Fibroblast of skin of right quadriceps (primary cell): ENCODE measurements at regions not wholly inside any gene's neighbourhood (a gene's known extent, or its start where the extent isn't known, plus 50 kb on each side); places are given as distances from the start of the nearest gene placed in this dataset.
A peak's percentile ranks its signal among the peaks of the same experiment; 100 is the strongest.

ENCODE experiments used
- DNase-seq: peaks from one replicate; pipeline ENCODE4 v3.0.0-alpha.2; 2013

DNA sequence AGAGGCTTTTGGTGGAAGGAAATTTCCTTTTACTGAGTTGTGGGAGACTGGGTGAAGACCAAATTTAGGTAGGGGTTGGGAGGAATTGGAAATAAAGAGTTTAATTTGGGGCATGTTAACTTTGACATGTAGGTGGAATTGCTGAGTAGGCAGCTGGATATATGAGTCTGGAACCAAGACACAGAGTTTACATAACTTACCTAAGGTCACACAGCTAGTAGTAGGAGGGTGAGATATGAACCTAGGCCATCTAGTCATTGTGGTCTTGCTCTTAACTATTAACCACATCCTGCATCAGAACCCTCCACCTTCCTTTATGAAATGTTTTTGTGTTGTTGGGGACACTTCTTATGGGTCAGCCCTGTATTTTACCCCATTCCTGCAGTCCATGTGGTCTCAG lies 113.1 kb downstream of the ICOS start:
- no peak for DNase-seq

DNA sequence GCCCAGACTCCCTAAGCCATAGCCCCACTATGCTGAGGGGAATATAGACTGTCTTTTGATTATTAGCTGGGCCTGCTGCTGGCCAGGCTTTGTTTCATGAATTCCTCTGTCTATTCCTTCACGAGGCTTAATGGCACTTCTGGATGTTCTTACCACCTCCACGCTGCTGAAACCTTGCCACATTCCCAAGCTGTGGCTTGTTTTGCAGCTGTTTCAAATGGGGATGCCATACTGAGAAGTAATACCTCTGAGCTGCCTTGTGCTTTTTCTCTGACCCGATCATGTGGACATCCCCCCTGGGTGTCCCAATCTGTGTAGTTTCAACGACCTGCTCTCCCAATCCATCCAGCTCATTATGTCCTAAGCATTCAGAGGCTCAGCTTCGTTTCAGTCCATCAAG lies 114.1 kb downstream of the ICOS start:
- DNase-seq, result no peak

DNA sequence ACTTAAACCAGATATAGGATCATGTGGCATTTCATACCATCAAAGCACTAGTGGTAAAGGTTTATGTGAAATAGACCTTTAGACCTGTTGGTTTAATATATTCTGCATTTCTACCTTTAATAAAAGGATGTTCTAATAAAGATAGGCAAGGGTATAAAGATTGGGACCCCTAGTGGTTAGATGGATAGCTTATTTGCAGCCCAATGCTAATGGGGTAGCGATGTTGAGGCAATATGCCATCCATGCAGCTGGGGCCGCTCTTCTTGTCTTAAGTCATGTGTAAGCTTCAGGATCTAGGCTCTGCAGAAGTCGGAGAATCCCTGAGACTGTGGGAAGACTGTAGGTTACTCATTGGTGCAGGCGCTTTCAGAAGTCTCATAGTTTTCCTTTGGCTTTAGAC lies 114.9 kb downstream of the ICOS start:
- DNase-seq, result no peak

DNA sequence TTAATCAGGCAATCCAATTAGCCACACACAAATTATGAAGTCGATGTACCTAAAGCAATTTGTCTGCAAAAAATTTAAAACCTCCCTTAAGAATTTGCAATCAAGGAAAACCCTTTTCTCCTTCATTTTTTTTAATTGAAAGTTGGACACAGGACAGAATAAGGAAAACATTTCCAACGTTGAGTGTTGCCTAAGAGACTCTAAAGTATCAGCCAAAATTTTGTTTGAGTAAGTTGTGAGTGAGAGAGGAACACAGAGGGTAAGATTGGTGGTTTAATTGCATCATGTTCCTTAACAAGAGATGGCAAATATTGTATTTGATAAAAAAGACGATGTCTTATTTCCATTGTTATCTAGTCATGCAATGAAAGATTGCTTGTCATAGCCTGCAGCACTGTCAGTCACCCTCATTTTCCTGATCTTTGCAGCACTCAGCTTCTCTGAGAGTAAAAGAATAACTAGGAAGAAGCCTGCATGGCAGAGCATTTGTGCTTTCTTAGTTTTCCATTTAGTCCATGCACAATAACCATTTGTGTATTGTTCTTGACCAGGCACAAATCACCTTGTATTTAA lies 115.5 kb downstream of the ICOS start:
- no peak for DNase-seq

DNA sequence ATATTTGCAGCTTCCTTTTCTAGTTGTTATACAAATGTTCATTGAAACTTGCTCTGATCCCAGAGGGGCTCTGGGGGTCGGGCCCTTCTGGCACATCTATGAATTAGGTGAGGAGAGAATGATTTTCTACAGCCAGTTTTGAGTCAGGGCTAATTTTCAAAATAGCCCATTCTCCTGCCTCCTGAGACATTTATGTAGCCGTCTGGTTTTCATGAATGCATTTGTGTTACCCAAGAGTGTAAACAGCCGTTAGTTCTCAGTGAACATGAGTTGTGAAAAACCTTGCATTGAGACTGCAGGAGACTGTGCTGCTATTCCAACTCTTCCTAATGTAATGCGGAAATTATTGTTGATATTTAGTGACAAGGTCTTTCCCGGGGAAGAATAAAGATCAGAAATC lies 122.5 kb downstream of the ICOS start:
- no peak for DNase-seq

DNA sequence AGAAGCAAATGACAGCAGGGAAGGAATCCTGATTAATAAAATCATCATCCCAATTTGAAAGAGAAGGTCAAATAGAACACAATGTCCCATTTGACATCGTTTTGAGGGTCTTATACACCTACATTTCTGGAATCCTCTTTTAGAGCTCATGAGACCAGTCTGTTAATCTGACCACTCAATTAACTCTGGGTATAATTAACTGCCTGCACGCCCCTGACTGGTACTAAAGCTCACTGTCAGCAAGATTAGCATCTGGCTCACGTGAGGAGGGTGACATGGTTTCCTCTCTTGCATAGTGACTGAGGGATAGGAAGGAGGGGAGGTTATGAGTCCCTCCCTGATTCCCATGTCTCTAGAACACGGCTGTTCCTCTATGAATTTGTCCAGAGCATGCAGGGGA lies 124.3 kb downstream of the ICOS start:
- DNase-seq, result no peak

DNA sequence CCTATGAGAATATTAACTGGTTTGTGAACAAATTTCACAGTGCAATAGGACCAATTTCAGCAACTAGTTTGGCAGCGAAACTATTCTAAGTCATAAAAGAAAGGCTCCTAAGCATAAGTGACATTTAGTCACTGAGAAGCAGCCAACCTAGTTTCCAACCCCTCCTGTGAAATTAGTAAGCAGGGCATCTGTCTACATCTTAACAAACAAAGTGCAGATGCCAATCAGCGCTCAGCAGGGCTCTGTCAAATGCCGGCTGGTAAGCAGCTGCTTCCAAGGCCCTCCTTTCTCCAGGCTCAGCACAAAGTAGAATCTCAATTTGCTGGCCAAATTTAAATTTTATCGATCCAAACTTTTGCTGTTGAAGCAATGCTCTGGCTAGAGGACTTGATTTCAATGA lies 124.7 kb downstream of the ICOS start:
- no peak for DNase-seq

DNA sequence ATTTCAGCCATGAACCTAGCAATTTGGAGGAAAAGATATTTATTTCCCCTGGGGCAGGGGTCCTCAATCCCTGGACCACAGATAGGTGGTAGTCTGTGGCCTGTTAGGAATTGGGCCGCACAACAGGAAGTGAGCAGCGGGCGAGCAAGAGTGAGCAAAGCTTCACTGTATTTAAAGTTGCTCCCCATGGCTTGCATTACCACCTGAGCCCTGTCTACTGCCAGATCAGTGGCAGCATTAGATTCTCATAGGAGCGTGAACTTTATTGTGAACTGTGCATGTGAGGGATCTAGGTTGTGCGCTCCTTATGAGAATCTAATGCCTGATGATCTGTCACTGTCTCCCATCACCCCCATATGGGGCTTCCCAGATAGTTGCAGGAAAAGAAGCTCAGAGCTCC lies 127.6 kb downstream of the ICOS start:
- no peak for DNase-seq

DNA sequence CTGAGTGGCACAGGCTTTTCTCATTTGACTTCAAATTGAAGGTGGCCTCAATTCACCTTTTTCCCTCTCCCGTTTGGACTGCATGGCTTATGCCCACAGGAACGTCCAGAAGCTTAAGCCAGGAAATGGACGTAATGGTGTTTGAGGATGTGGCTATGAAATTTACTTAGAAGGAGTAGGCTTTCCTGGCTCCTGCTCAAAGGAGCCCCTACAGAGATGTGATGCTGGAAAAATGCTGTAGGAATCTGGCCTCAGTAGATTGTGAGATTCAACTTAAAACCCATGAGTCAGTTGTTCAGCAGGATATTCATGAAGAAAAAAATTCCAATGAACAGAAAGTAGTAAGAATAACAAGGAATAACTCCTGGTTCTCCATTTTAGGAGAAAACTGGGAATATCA lies 129.0 kb downstream of the ICOS start:
- no peak for DNase-seq

DNA sequence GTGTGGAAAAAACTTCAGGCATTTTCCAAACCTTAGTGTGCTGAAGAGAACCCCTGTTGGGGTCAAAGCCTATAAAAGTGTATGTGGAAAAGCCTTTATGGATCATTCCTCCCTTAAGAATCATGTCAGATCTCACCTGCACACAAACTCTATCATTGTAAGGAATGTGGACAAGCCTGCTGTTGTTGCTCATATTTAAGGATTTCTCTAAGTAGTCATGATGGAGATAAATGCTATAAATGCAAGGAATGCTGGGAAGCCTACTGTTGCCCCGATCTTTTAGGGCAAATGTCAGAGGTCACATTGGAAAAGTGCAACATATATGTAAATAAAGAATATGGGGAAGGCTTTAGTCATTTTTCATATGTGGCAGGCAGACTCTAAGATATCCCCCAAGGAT lies 129.5 kb downstream of the ICOS start:
- no peak for DNase-seq

DNA sequence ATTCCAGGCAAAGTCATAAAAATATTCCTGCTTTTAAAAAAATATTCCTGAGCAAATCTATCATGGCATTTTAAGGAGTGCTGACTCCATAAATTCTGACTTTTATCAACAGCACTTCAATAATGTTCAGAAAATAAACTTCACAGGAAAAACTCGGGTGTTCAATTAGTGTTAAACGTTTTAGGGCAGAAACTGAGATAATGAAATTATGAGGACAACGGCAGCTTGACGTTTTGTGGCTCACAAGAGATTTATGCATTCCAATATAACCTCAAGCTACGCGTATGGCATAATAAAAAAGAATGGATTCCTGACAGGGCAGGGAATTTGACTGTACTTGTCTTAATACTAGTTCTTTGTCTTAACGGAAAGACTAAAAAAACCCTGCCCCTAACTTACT lies 133.2 kb downstream of the ICOS start:
- no peak for DNase-seq

DNA sequence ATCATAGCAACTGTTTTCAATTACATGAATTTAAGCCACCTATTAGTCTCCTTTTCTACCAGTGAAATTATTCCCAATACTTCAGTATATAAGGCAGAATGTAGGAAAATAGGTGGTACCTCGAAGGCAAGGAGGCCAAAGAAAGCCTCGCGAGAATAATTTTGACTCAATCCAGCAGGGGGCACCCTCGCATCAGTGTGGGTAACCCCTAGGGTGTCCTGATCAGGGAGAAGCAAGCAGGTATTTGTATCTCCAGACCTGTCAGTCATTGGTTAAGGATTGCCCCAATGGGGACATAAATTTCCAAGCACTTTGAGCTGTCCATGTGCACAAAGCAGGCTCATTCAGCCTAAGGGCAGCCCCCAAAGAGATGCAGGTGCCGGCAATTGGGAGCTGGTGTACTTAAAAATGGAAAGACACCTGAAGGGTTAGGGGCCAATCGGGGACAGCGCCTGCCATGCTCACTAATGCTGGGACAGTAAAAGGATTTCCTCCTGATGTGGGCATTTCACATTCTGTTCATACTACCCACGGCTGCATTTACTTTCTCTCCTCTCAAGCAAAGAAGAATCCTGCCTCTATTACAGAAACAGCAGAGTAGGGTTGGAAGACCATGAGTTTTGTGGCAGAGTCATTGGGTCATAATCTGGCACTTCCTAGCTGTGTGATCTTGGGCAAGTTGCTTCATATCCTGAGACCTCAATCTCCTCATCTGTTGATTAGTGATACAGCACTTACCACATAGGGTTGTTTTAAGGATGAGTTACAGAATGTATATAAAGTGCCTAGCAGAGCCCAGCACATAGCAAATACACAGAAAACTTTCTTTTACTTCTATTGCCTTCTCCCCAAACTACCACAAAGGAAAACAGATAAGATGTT lies 136.1 kb downstream of the ICOS start:
- DNase-seq, result no peak

DNA sequence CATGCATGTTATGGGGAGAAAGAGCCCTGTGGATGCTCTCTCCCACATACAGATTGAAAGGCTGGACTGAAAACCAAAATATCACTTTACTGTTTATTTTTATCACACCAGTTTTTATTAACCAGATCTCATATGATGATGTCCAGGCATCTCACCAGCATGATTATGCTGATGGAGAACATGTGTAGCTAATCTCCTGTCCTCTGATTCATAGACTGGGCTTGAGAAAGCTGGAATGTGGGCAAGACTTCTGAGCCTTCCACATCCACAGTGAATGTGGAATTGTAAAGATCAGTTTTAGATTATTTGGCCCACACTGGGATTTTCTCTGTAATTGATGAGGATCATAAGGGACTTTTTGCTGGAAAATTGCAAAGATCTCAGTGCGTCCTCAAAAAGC lies 137.9 kb downstream of the ICOS start:
- peak; percentile 28 for DNase-seq

DNA sequence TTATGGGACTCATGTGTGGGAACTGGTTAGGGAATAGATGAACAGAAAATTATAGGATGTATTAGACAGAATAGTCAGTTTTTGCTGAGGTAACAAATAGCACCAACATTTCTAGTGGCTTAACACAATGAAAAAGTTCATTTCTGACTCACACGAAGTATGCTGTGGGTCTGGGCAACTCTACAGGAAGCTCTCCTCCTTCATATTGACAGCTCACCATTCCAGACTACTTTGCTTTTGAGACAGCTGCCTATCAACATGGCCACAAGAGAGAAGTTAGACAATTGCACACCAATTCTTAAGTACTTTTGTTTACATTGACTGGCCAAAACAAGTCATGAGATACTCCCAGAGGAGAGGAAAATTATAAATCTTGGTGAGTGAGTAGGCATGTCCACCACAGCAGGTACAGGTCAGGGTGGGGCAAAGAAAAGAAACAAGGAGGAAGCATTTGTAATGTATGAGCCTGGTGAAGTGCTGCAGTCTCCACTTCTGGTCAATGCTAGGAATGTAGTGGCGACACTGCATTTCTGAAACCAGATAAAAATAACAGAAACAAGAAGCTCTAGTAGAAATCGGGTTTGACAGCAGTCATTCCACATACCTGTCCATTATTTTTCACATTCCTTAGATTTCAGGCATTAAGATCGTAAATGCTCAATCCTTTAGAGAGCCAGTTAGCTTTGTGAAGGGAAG lies 141.6 kb downstream of the ICOS start:
- no peak for DNase-seq

DNA sequence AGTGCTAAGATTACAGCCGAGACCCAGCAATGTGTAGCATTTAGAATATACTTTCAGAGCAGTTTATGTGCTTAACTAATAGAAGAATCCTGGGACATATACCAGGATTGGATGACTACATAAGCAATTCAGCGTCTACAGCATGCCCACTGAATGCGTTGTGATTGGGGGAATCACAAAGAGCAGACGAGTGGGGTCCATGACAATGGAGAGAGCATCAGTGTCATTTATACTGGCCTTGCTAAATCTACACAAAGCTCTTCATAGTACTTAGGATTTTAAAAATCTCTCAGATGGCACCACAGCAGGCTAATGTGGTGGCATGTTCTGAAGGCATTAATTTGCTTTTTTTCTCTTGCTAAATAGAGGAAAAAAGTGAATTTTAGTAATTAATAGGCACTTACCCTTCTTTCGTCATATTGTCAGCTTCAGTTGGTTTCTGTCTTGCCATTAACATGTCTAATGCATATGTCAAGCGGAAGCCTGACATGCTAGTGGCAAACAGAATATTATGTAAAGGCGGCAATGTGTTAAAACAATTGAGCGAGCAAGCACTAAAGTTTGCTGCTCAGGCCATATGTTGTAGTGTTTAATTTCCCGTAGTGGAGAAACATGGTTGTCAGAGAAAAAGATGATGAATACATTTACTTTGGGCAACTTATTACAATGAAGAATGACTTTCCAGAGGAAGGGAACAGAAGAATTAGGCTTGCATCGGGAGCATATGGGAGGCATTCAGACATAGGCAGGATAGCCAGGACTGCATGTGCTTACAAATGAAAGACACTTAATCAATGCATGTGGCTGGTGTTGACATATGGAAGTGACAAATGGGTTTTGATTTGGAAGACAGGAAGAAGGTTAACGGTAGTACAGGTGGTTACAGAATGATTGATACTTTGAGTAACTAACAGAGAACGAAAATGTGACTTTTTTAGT lies 145.2 kb downstream of the ICOS start:
- DNase-seq, result no peak

DNA sequence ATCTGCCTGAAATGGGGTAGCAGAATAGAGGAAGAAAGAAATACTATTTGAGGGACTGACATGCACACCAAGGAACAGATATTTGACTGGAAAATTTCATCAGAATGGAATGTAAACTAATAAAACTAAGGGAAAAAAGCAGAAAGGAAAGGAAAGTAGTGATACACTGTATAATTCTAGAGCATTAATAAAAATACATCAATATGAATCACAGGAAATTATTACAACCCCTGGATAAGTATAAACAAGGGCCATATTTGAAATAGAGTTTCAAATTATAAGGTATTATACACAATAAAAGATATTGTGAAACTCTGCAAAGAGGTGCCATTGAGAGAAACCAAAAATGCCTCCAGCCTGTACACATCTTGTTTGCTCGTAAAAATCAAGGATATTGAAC lies 149.6 kb downstream of the ICOS start:
- DNase-seq, result no peak

DNA sequence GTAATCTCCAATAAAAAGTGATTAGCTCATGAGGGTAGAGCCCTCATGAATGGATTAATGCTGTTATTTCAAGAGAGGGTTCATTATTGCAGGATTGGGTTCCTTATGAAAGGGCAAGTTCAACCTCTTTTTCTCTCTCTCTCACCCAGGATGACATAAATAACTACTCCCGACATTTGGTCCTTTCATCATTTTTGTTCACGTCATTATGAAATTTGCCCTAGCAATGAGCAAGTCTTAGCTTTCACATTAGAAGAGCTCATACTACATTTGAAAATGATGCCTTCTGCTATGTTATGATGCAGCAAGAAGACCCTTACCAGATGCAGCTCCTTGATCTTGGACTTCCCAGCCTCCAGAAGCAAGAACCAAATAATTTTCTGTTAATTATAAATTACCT lies 152.5 kb downstream of the ICOS start:
- no peak for DNase-seq

DNA sequence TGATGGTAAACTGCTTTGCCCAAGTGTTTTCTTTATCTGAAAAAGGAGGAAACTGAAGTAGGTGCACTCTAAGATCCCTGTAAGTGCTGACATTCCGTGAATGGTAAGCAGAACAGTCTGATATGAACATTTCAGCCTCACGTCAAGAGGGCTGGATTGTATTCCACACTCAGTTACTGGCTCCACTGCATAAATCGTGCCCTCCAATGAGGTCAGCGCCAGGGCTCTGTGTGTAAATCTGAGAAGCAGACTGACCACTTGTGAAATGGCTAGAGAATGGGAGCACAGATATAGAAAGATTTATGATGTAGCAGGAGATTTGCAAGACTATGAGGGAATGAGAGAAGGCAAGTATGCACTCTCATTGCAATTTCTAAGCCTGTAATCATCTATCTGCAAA lies 153.0 kb downstream of the ICOS start:
- DNase-seq, result no peak

DNA sequence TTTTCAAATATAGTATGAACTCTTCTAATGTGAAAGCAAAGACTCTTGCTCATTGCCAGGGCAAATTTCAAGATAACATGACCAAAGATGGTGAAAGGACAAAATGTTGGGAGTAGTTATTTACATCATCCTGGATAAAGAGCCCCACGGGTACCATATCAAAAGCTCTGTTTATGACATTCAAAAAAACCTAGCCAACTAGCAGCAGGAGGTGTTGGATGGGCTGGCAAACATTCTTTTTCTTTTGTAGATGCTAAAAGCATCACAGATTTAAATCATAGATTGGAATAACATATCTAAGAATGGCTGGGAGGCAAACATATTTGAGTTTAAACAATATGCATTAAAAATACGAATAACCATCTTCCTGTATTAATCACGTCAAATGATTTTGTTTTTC lies 153.5 kb downstream of the ICOS start:
- DNase-seq, result no peak

DNA sequence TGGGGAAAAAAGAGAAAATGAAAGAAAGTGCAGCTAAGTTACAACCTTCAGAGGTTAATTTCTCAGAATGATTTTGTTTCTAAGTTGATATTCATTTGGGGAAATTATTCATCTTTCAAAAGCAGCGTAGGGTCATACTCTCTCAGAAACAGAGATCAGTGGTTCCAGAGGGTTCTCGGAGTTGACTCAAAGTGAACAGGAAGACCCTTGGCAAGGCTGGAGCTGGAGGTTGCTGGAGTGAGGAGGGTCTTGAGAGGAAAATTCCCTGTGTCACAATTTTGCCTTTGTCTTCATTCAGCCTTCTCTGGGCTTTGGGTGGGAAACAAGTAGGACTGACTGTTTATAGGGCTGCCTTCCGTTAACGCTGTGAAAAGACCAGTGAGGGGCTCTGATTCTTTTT lies 168.2 kb downstream of the ICOS start:
- no peak for DNase-seq

DNA sequence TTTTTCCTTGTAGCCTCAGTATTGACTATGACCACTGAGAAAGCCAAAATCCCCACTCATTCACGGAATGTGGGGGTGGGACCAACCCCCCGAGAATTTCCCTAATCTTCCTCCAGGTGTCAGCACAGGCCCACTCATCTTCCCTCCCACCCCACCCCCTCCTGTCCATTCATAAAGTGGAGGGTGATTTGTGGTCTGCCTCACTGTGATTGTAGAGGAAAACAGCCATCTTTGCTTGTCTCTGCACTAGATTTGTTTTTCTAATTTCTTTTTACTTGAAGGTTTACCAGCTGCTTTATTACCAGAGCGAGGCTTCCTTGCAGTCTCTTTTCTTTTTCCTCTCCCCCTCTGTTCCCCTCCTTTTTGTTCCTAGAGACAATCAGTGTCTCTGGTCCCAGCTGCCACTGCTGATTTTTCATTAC lies 171.8 kb downstream of the ICOS start:
- peak; percentile 49 for DNase-seq

DNA sequence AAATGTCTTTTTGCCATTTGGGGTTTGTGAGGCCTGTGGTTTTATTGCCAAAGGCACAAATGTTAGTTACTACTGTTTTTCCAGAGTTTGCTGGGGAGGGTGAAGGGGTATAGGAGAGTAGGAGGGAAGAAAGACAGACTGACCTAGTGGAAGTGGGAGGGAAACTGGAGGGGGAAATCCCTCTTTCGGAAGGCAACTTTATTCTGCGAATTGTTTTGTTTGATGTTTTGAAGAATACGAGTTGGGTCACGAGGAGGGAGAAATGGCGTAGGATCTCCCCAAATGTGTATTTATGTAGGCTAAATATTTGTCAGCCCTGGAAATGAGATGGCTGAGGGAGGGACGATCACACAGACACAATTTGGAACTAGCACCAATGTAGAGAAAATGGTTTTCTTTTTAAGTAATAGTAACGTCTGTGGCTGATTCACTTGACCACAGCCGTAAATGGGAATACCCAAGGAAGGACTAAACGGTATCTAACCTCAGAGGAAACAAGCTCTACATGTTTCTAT lies 172.3 kb downstream of the ICOS start:
- DNase-seq, result no peak

DNA sequence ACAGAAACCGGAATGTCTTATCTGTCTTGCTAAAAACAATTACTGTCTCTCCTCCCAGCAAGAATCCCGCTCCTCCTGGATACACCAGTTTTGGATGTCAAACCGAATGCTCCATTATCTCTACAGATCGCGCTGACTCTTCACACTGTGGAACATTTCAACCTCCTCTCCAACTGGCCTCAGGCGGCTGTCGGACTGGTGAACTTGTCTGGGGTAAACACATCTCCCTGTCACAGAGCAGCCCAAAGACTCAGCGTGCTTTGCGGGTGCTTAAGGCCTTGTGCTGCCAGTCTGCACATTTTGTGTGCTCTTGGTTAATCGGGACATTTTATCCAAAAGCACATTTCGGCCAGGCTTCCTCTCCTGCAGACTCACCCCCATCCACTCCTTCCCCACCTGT lies 173.1 kb downstream of the ICOS start:
- no peak for DNase-seq
